Ishikawa (cell line): ENCODE measurements at regions not wholly inside any gene's neighbourhood (a gene's known extent, or its start where the extent isn't known, plus 50 kb on each side); places are given as distances from the start of the nearest gene placed in this dataset.

Source experiments
- CEBPB ChIP-seq: IDR thresholded peaks from 2 replicates; pipeline ENCODE4 v1.6.1; 2012
- CREB1 ChIP-seq: IDR thresholded peaks from 2 replicates; pipeline ENCODE4 v1.6.1; 2012; ENCODE audit warnings: low read depth
- EGR1 ChIP-seq: IDR thresholded peaks from 2 replicates; pipeline ENCODE4 v1.6.1; 2012
- EP300 ChIP-seq: IDR thresholded peaks from 2 replicates; pipeline ENCODE4 v1.6.1; 2012; ENCODE audit warnings: borderline replicate concordance
- FOXM1 ChIP-seq: IDR thresholded peaks from 2 replicates; pipeline ENCODE4 v1.6.1; 2012; ENCODE audit warnings: low read depth, borderline replicate concordance
- NFIC ChIP-seq: IDR thresholded peaks from 2 replicates; pipeline ENCODE4 v1.6.1; 2012
- RAD21 ChIP-seq: IDR thresholded peaks from 2 replicates; pipeline ENCODE4 v1.6.1; 2012; ENCODE audit warnings: low read depth
- TAF1 ChIP-seq: IDR thresholded peaks from 2 replicates; pipeline ENCODE4 v1.6.1; 2012; ENCODE audit warnings: low read depth, mild to moderate bottlenecking
- TCF12 ChIP-seq: IDR thresholded peaks from 2 replicates; pipeline ENCODE4 v1.6.1; 2012; ENCODE audit warnings: low read depth
- TEAD4 ChIP-seq: IDR thresholded peaks from 2 replicates; pipeline ENCODE4 v1.6.1; 2012
- YY1 ChIP-seq: IDR thresholded peaks from 2 replicates; pipeline ENCODE4 v1.6.1; 2012; ENCODE audit warnings: low read depth
- TF ChIP-seq, protein P1 (sequence below): IDR thresholded peaks from 2 replicates; pipeline ENCODE4 v1.6.1; 2012
- TF ChIP-seq, protein P2 (sequence below): IDR thresholded peaks from 2 replicates; pipeline ENCODE4 v1.6.1; 2012; ENCODE audit warnings: low read depth, mild to moderate bottlenecking
- TF ChIP-seq, protein P3 (sequence below): IDR thresholded peaks from 2 replicates; pipeline ENCODE4 v1.6.1; 2012

DNA sequence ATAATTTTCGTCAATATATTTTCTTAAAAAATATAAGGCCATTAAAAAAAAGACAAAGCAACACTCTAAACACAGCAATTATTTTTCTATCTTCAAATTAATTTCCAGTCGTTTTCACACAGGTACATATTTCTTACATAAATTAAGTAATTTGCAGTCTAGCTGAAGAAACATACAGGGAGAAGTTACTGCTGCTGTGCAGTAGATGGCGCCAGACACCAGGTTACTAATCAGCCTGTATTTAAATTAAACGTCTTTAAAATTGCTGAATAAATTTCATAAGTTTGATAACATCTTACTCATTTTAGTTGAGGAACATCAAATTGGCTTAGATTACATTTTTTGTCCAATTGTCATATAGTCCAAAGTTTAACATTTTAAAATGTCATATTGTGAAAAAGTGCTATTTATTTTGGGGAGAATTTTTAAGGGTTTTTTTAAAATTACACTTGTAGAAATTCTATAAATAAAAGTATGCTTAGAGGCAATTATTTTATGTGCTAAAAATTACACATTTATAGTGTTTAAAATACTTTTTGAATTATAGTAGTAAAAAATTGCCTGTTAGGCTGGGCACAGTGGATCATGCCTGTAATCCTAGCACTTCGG, 88.4 kb downstream of the PMAIP1 start:
- TF ChIP-seq RAD21 (peak; percentile 88), YY1 (no peak), EGR1 (no peak), CREB1 (no peak), NFIC (no peak), TCF12 (no peak), FOXM1 (no peak), EP300 (no peak), TAF1 (no peak), CEBPB (no peak), TEAD4 (no peak)
- TF ChIP-seq, protein P1, sequence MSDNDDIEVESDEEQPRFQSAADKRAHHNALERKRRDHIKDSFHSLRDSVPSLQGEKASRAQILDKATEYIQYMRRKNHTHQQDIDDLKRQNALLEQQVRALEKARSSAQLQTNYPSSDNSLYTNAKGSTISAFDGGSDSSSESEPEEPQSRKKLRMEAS: no peak
- TF ChIP-seq, protein P2, sequence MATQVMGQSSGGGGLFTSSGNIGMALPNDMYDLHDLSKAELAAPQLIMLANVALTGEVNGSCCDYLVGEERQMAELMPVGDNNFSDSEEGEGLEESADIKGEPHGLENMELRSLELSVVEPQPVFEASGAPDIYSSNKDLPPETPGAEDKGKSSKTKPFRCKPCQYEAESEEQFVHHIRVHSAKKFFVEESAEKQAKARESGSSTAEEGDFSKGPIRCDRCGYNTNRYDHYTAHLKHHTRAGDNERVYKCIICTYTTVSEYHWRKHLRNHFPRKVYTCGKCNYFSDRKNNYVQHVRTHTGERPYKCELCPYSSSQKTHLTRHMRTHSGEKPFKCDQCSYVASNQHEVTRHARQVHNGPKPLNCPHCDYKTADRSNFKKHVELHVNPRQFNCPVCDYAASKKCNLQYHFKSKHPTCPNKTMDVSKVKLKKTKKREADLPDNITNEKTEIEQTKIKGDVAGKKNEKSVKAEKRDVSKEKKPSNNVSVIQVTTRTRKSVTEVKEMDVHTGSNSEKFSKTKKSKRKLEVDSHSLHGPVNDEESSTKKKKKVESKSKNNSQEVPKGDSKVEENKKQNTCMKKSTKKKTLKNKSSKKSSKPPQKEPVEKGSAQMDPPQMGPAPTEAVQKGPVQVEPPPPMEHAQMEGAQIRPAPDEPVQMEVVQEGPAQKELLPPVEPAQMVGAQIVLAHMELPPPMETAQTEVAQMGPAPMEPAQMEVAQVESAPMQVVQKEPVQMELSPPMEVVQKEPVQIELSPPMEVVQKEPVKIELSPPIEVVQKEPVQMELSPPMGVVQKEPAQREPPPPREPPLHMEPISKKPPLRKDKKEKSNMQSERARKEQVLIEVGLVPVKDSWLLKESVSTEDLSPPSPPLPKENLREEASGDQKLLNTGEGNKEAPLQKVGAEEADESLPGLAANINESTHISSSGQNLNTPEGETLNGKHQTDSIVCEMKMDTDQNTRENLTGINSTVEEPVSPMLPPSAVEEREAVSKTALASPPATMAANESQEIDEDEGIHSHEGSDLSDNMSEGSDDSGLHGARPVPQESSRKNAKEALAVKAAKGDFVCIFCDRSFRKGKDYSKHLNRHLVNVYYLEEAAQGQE: no peak
- TF ChIP-seq, protein P3, sequence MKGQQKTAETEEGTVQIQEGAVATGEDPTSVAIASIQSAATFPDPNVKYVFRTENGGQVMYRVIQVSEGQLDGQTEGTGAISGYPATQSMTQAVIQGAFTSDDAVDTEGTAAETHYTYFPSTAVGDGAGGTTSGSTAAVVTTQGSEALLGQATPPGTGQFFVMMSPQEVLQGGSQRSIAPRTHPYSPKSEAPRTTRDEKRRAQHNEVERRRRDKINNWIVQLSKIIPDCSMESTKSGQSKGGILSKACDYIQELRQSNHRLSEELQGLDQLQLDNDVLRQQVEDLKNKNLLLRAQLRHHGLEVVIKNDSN: no peak
